ENCODE measurements at regions not wholly inside any gene's neighbourhood (a gene's known extent, or its start where the extent isn't known, plus 50 kb on each side); places are given as distances from the start of the nearest gene placed in this dataset.

DNA sequence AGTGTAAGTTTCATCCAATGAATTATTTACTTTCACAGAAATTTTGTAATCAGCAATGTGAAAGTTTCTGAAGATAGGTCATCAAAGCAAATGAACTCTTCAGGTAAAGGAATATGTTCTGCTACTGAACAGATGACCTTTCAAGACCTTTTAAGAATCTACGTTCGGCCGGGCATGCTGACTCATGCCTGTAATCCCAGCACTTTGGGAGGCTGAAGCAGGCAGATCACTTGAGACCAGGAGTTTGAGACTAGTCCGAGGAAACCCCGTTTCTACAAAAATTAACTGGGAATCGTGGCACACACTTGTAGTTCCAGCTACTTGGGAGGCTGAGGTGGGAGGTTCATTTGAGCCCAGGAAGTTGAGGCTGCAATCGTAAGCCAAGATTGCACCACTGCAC lies 578.4 kb upstream of the COX7C start:
- TF ChIP-seq ZNF350 (CRISPR knock-in tag; IDR thresholded peaks at IDR 0.05; ENCODE audit: borderline replicate concordance, low read depth) (no peak), ZNF83 (CRISPR knock-in tag; IDR thresholded peaks at IDR 0.05; ENCODE audit: borderline replicate concordance) (no peak), POLR2AphosphoS5 (IDR thresholded peaks at IDR 0.05; ENCODE audit: low read depth, low read length) (no peak), TBP (CRISPR knock-in tag; IDR thresholded peaks at IDR 0.05) (no peak)

Data from HepG2 (cell line).